Activated T-cell treated with anti-CD3 and anti-CD28 coated beads, Interleukin-2, amount 50 U/mL, for 24 hours (primary cell): ENCODE measurements at regions not wholly inside any gene's neighbourhood (a gene's known extent, or its start where the extent isn't known, plus 50 kb on each side); places are given as distances from the start of the nearest gene placed in this dataset.

ENCODE experiments used
- DNase-seq: peaks from one replicate; pipeline ENCODE4 v3.0.0-alpha.2; 2020
- H3K27ac Mint-ChIP-seq: 2 replicates; pipeline ENCODE4 v1.8.0; 2020; ENCODE audit warnings: mild to moderate bottlenecking, mixed read lengths
- H3K27me3 Mint-ChIP-seq: 2 replicates; pipeline ENCODE4 v1.8.0; 2020; ENCODE audit warnings: mixed read lengths
- H3K36me3 Mint-ChIP-seq: 2 replicates; pipeline ENCODE4 v1.8.0; 2020; ENCODE audit warnings: low read depth, mixed read lengths
- H3K4me1 Mint-ChIP-seq: 2 replicates; pipeline ENCODE4 v1.8.0; 2020; ENCODE audit warnings: low read depth, mixed read lengths
- H3K4me3 Mint-ChIP-seq: 2 replicates; pipeline ENCODE4 v1.8.0; 2020; ENCODE audit warnings: mild to moderate bottlenecking, moderate library complexity, mixed read lengths
- H3K9me3 Mint-ChIP-seq: 2 replicates; pipeline ENCODE4 v1.8.0; 2020; ENCODE audit warnings: mixed read lengths

DNA sequence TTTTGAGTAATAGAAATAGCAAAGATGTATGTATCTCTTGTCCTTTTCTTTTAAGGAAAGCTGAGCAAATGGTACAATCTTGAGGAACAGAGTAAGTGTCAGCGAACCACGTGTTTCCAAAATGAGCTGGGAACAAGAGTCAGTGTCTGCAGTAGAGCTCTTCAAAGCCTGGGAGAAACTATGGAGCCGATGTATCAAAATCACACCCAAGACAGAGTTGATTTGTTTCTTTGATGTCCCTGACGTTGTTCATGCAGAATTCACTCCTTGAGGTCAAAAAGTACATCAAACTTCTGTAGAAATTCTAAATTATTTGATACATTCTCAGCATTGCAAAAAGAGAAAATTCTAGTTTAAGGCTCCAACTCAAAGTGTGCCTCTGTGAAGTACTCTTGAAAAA, 216.5 kb downstream of the SKIDA1 start:
- no peaks in the 10 kb centered on the region for H3K4me1 Mint-ChIP-seq
- H3K36me3 Mint-ChIP-seq, result no peaks in the 10 kb centered on the region
- no peaks in the 10 kb centered on the region for H3K27me3 Mint-ChIP-seq
- no peak overlapping the region for H3K4me3 Mint-ChIP-seq
- H3K27ac Mint-ChIP-seq, result no peak overlapping the region
- no peaks in the 10 kb centered on the region for H3K9me3 Mint-ChIP-seq
- no peak for DNase-seq

DNA sequence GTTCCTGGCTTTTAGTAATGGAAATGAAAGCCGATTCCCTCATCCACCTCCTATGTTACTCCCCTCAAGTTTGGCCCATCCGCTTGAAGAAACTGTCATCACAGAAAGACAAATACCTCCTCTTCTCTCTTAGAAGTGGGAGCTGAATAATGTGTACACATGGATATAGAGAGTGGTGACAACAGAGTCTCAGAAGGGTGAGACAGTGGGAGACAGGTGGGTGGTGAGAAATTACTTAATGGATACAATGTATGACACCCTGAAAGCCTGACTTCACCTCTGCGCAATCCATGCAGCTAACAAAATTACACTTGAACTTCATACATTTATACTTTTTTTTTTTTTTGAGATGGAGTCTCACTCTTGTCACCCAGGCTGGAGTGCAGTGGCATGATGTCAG, 217.5 kb downstream of the SKIDA1 start:
- Mint-ChIP-seq H3K4me3 (no peak overlapping the region), H3K27ac (no peak overlapping the region), H3K9me3 (no peaks in the 10 kb centered on the region), H3K4me1 (no peaks in the 10 kb centered on the region), H3K27me3 (no peaks in the 10 kb centered on the region), H3K36me3 (no peaks in the 10 kb centered on the region)
- no peak for DNase-seq

DNA sequence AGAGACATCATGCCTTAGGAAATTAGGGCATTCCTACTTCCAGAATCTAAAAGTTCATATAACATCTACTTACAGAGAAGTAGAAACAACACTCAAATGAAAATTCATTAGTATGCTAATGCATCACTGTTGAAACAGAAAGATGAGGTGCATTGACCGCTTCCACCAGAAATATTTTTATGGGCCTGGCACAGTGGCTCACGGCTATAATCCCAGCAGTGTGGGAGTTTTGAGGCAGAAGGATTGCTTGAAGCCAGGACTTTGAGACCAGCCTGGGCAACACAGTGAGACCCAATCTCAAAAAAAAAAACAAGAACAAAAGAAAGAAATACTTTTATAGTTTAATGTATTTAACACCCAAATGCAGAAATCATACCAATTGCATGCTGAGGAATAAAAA, 220.9 kb downstream of the SKIDA1 start:
- no peaks in the 10 kb centered on the region for H3K4me1 Mint-ChIP-seq
- no peak for DNase-seq
- H3K36me3 Mint-ChIP-seq, result no peaks in the 10 kb centered on the region
- H3K4me3 Mint-ChIP-seq, result no peak overlapping the region
- no peaks in the 10 kb centered on the region for H3K27me3 Mint-ChIP-seq
- no peak overlapping the region for H3K27ac Mint-ChIP-seq
- H3K9me3 Mint-ChIP-seq, result no peaks in the 10 kb centered on the region

DNA sequence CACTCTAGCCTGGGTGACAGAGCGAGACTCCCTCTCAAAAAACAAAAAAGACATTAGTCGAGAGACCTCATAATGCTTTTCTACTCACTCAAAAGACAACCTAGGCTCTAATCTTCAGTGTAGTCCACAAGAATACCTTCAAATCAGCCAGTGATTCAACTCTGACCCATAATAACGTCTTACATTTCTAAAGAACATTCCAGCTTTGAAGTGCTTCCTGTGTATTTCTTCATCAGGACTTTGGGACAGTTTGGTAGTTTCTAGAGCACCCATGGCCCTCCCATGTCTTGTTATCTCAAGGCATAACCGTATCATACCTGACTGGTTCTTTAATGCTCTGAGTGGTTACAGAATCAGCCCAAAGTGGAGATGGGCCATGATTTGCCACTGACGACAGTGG, 221.3 kb downstream of the SKIDA1 start:
- Mint-ChIP-seq H3K4me1 (no peaks in the 10 kb centered on the region), H3K27ac (no peak overlapping the region), H3K9me3 (no peaks in the 10 kb centered on the region), H3K36me3 (no peaks in the 10 kb centered on the region), H3K4me3 (no peak overlapping the region), H3K27me3 (no peaks in the 10 kb centered on the region)
- no peak for DNase-seq

DNA sequence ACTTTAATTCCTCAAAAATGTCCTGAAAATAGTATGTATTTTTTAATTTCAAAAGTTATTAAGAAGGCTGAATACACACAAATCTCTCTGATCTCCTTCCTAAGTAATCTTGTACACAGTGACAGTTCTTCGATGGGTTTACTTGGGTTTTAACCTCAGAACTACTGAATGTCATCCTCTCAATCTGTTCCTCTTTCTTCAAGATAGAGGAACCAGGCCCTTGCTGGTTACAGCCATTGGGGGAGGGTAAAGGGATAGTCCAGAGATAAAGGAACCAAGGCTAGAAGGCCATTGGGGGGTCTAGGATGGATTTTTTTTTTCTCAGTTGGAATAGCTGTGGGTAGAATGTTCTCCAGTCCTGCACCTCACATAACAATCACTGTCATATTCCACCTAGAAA, 224.9 kb downstream of the SKIDA1 start:
- DNase-seq, result no peak
- no peaks in the 10 kb centered on the region for H3K36me3 Mint-ChIP-seq
- H3K9me3 Mint-ChIP-seq, result no peaks in the 10 kb centered on the region
- no peaks in the 10 kb centered on the region for H3K4me1 Mint-ChIP-seq
- no peak overlapping the region for H3K4me3 Mint-ChIP-seq
- H3K27me3 Mint-ChIP-seq, result peaks cover 5% of the 10 kb centered on the region
- H3K27ac Mint-ChIP-seq, result no peak overlapping the region

DNA sequence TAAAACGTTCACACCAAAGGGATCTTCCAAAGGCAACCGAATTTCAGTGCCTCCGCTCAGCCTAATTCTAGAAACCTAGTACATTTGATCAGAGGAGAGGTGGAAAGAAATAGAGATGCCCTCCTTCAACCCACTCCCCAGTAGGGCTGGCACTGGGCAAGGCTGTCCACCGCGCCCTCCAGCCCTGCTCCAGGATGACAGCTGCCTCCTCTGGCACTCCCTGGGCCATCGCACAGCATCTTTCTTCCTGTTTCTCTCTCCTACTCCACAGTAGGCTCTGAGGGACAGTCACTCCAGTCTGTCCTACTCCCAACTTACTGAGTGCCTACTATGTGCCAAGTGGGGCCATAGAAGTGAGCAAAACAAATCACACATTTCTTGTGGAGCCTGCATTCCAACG, 226.2 kb downstream of the SKIDA1 start:
- no peaks in the 10 kb centered on the region for H3K9me3 Mint-ChIP-seq
- peaks cover 15% of the 10 kb centered on the region for H3K27me3 Mint-ChIP-seq
- H3K27ac Mint-ChIP-seq, result no peak overlapping the region
- DNase-seq, result no peak
- no peak overlapping the region for H3K4me3 Mint-ChIP-seq
- H3K36me3 Mint-ChIP-seq, result no peaks in the 10 kb centered on the region
- no peaks in the 10 kb centered on the region for H3K4me1 Mint-ChIP-seq

DNA sequence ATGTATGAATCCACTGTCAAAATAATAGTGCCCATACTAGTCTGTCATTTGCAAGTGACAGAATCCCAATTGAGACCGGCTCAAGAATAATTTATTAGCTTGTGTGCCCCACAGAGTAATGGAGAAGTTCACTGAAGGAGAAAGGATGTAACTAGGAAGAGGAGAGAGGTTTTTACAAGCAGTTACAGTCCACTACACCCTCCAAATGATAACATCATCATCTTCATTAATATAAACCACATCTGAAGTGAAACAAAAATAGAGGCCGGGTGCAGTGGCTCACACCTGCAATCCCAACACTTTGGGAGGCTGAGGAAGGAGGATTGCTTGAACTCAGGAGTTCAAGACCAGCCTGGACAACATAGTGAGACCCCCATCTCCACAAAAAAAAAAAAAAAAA, 226.8 kb downstream of the SKIDA1 start:
- Mint-ChIP-seq H3K36me3 (no peaks in the 10 kb centered on the region), H3K9me3 (no peaks in the 10 kb centered on the region), H3K4me1 (no peaks in the 10 kb centered on the region), H3K27ac (no peak overlapping the region), H3K27me3 (peaks cover 19% of the 10 kb centered on the region), H3K4me3 (no peak overlapping the region)
- DNase-seq, result no peak

DNA sequence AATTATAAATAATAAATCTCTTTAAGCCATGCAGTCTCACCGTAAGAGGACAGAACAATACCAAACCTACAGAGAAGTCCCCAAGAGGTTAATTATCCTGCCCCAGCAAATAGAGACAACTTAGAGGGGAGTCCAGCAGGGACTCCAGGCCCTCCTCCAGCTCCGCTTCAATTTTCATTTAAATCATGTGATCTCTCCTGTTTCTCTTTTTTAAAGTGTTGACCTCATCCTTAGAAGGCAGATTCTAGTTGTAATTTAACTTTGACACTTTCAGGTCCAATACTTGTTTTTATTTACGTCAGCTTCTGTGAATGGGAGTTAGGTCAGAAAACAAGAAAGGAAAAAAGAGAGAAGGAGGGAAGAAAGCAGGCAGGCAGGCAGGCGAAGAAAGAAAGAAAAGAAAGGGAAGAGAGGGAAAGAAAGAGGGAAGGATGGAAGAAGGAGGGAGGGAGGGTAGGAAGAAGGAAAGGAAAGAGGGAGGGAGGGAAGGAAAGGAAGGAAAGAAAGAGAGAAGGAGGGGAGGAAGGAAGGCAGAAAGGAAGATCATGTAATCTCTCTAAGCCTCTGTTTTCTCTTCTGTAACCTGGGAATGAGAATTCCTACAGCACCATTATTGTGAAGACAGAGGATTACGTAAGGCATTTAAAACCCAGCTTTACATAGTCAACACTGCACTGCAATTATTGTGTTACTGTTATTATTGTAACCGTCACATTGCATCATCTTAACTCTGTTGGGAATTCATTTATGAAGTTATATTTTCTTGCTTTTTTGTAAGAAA, 227.7 kb downstream of the SKIDA1 start:
- H3K9me3 Mint-ChIP-seq, result no peaks in the 10 kb centered on the region
- H3K27me3 Mint-ChIP-seq, result peaks cover 28% of the 10 kb centered on the region
- H3K36me3 Mint-ChIP-seq, result no peaks in the 10 kb centered on the region
- no peak for DNase-seq
- no peak overlapping the region for H3K27ac Mint-ChIP-seq
- H3K4me3 Mint-ChIP-seq, result no peak overlapping the region
- peaks cover 3% of the 10 kb centered on the region for H3K4me1 Mint-ChIP-seq

DNA sequence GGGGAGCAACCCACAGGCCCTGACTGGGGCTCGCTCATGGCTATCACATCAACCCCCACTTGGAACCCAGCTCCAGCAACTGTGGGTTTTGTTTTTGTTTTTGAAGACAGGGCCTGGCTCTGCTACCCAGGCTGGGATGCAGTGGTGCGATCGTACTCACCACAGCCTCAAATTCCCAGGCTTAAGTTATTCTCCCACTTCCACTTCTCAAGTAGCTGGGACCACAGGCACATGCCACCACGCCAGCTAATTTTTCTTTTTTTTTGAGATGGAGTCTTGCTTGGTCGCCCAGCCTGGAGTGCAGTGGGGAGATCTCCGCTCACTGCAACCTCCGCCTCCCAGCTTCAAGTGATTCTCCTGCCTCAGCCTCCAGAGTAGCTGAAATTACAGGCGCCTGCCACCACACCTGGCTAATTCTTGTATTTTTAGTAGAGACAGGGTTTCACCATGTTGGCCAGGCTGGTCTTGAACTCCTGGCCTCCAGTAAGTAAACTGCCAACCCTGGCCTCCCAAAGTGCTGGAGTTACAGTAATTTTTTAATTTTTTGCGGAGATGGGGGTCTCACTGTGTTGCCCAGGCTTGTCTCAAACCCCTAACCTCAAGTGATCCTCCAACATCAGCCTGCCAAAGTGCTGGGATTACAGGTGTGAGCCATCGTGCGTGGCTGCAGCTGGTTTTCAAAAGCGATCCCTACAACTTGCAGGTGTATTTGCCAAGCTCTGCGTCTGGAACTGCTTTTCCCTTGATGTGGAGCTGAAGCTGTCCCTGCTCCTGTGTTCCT, 228.7 kb downstream of the SKIDA1 start:
- Mint-ChIP-seq H3K9me3 (no peaks in the 10 kb centered on the region), H3K4me1 (peaks cover 7% of the 10 kb centered on the region), H3K27ac (no peak overlapping the region), H3K36me3 (no peaks in the 10 kb centered on the region), H3K27me3 (peaks cover 31% of the 10 kb centered on the region), H3K4me3 (no peak overlapping the region)
- no peak for DNase-seq

DNA sequence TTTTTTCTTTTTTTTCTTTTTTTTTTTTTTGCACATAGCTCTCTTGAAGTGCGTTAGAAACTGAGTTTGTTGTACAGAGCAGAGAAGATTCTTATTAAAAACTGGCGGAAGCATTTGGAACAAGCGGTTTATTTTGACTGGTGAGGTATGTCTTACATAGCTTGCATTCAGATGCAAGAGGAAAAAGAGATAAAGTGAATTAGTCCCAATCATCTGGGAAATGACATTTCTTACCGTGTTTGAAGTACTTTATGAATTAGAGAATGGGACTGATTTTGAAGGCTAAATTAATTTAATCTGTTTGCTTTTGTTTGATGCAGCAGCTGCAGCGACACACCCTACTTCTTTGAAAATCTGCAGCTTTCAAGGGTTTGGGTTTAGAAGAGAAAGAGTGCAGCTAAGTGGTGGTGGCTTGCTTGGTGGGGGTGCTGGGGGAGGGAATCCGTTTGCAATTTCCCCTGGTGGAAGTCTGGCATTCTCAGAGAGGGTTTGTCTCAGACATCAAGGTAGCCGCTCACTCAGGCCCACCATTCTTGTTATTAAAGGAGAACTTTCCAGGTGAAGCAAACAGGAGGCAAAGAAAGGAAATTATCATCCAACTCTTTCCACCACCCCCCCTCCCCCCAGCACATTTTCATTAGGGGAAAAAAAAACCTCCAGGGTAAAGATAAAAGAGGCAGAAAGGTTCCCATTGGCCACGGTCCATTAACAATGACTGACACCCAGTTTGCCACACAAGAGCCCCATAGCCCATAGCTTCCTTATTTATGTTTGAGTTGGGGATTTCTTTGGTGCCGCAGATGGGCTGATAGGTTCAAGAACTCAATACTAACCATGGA, 231.7 kb downstream of the SKIDA1 start:
- peaks cover 34% of the 10 kb centered on the region for H3K27me3 Mint-ChIP-seq
- no peak overlapping the region for H3K27ac Mint-ChIP-seq
- H3K9me3 Mint-ChIP-seq, result no peaks in the 10 kb centered on the region
- peaks cover 7% of the 10 kb centered on the region for H3K4me1 Mint-ChIP-seq
- H3K4me3 Mint-ChIP-seq, result no peak overlapping the region
- no peak for DNase-seq
- no peaks in the 10 kb centered on the region for H3K36me3 Mint-ChIP-seq

DNA sequence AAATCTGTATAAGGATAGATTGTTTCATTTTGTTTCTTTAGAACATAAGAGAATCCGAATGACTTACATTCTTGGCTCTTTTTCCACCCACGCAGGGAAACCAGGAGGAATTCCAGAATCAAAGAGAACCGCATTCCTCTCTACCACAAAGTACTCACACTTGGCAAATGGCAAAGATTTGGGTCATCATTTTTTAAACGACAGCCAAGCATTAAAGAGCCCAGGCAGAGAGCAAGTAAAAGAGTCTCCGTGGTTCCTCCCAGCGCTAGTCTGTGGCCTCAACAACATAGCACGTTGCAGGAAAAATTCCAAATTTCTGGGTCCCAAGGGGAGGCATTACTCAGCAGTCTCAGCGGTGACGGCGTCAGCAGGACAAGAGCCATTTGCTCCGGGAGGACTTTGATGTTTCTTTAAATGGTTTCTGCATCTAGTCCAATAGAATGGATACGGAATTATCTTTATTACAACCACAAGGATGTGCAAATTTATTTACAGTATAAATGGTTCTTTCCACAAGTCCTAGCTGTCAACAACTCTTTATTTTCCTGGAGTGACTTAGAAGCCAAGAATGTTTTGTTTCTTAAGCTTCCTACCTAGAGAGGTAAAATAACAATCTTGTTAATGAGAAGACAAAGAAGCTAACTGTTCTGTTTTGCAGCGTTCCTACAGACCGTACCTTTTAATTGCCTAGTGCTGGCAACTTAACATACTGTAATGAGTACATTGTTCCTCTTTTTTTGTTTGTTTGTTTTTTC, 232.5 kb downstream of the SKIDA1 start:
- no peaks in the 10 kb centered on the region for H3K9me3 Mint-ChIP-seq
- no peaks in the 10 kb centered on the region for H3K36me3 Mint-ChIP-seq
- H3K27ac Mint-ChIP-seq, result no peak overlapping the region
- H3K4me3 Mint-ChIP-seq, result no peak overlapping the region
- H3K4me1 Mint-ChIP-seq, result peaks cover 7% of the 10 kb centered on the region
- peaks cover 34% of the 10 kb centered on the region for H3K27me3 Mint-ChIP-seq
- no peak for DNase-seq

DNA sequence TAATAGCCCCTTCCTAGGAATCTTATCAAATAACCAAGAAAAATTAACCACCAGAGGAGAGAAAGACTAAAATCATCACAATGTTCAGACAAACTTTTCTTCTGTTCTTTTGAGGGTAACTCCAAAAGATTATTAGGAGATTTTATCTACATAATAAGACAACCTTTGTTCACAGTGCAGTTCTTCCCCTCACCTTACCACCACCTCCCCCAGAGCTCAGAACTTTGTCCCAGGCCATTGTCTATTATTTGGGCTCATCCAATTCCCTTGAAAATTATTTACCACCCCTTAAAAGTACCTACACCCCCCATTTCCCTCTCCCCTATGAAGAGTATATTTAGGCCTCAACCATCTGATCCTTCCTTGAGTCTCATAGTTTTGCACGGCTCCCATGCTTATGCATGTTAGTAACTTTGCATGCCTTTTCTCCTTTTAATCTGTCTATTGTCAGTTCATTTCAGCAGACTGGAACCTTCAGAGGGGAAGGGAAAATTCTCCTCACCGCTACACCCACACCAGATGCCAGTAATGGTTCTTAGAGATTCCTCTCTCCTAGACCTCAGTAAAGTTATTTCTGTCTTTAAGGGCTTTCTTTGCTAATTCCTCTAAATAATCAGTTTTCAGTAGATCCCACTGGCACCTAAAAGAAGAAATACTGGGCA, 234.9 kb downstream of the SKIDA1 start:
- H3K4me3 Mint-ChIP-seq, result no peak overlapping the region
- no peak for DNase-seq
- H3K4me1 Mint-ChIP-seq, result peaks cover 7% of the 10 kb centered on the region
- H3K36me3 Mint-ChIP-seq, result no peaks in the 10 kb centered on the region
- H3K9me3 Mint-ChIP-seq, result no peaks in the 10 kb centered on the region
- peaks cover 30% of the 10 kb centered on the region for H3K27me3 Mint-ChIP-seq
- no peak overlapping the region for H3K27ac Mint-ChIP-seq

DNA sequence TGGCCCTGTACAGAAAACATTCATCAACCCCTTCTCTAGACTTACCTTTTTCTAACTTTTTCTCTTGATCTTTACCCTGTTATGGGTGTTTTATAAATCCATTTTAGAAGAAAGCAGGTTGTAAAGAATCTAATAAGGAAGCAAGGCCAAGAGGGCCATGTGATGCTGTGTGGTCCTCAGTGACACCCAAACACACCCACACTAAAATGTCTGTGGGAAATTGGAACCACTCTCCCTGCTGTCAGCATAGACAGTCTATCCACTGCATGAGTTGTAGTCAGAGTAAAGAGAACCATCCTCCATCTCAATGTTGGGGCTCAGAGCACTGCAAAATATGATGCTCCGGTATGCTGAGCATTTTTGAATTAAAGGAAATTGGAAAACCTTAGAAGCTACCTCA, 235.5 kb downstream of the SKIDA1 start:
- Mint-ChIP-seq H3K27ac (no peak overlapping the region), H3K27me3 (peaks cover 25% of the 10 kb centered on the region), H3K4me3 (no peak overlapping the region), H3K36me3 (no peaks in the 10 kb centered on the region), H3K4me1 (peaks cover 7% of the 10 kb centered on the region), H3K9me3 (no peaks in the 10 kb centered on the region)
- no peak for DNase-seq

DNA sequence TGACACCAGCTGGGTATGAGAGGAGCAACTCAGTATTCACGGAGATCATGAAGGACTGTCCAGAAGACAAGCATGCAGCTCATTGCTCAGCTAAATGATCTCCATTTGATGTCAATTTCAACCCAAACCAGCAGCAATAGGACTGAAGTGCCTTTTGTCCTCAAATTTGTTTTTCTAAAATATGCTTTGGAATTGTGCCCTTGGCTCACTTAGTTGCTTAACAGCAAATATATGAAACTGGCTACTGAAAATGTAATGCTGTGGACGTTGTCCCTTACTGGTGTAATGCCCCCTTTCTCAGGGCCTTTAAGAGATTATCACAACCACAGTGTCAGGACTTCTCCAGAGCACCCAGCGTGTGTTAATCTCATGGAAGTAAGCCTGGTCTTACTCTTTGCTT, 236.2 kb downstream of the SKIDA1 start:
- Mint-ChIP-seq H3K27me3 (peaks cover 19% of the 10 kb centered on the region), H3K36me3 (no peaks in the 10 kb centered on the region), H3K4me1 (peaks cover 7% of the 10 kb centered on the region), H3K9me3 (no peaks in the 10 kb centered on the region), H3K27ac (no peak overlapping the region), H3K4me3 (no peak overlapping the region)
- DNase-seq, result no peak
